ENCODE measurements at regions not wholly inside any gene's neighbourhood (a gene's known extent, or its start where the extent isn't known, plus 50 kb on each side); places are given as distances from the start of the nearest gene placed in this dataset.

DNA sequence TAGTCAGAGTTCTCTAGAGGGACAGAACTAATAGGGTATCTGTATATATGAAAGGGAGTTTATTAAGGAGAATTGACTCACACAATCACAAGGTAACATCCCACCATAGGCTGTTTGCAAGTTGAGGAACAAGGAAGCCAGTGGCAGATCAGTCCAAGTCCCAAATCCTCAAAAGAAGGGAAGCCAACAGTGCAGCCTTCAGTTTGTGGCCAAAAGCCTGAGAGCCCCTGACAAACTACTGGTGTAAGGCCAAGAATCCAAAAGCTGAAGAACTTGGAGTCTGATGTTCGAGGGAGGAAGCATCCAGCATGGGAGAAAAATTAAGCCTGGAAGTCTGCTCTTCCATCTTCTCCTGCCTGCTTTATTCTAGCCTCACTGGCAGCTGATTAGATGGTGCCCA, 1107.2 kb upstream of the CELF2 start:
- H3K4me3 ChIP-seq, result no peak overlapping the region
- TF ChIP-seq, protein P1, sequence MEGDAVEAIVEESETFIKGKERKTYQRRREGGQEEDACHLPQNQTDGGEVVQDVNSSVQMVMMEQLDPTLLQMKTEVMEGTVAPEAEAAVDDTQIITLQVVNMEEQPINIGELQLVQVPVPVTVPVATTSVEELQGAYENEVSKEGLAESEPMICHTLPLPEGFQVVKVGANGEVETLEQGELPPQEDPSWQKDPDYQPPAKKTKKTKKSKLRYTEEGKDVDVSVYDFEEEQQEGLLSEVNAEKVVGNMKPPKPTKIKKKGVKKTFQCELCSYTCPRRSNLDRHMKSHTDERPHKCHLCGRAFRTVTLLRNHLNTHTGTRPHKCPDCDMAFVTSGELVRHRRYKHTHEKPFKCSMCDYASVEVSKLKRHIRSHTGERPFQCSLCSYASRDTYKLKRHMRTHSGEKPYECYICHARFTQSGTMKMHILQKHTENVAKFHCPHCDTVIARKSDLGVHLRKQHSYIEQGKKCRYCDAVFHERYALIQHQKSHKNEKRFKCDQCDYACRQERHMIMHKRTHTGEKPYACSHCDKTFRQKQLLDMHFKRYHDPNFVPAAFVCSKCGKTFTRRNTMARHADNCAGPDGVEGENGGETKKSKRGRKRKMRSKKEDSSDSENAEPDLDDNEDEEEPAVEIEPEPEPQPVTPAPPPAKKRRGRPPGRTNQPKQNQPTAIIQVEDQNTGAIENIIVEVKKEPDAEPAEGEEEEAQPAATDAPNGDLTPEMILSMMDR (IDR thresholded peaks at IDR 0.05), result no peak
- TF ChIP-seq POLR2AphosphoS5 (IDR thresholded peaks at IDR 0.05) (no peak), EP300 (IDR thresholded peaks at IDR 0.05) (no peak), POLR2A (IDR thresholded peaks at IDR 0.05) (no peak)
- intact Hi-C loops (cut with DNase I), result no loop called here
- H3K36me3 ChIP-seq, result no peaks in the 10 kb centered on the region
- H3K27ac ChIP-seq, result no peak overlapping the region
- H3K4me1 ChIP-seq, result no peaks in the 10 kb centered on the region
- H3K27me3 ChIP-seq, result no peaks in the 10 kb centered on the region
- no peak for DNase-seq
- 60% methylated on average over 1 of the region's 1 CpG for WGBS, 2 donors
- H3K9me3 ChIP-seq, result peaks cover 0 to 4% (median 1%) of the 10 kb centered on the region in 4 donors

DNA sequence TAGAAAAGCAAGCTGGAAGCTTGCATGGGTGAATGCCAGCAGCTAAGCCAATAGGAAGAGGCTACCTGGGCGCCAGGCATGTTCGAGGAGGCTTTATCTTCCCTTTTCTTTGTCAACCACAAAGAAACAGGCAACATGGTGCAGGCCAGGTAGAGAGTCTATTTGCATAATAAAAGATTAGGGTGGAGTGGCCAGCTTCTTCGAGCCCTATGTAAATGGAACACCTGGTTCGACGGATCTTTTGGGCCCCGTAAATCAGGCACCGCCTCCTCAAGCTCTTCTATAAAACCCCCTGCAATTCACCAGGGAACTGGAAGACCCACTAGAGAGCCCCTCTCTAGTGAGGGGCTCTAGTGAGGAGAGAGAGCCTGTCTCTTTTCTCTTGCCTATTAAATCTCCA, 1106.2 kb upstream of the CELF2 start:
- no peaks in the 10 kb centered on the region for H3K36me3 ChIP-seq
- no peak overlapping the region for H3K27ac ChIP-seq
- DNase-seq, result no peak
- H3K4me3 ChIP-seq, result no peak overlapping the region
- no peak for TF ChIP-seq POLR2AphosphoS5 (IDR thresholded peaks at IDR 0.05)
- TF ChIP-seq, protein P1 (IDR thresholded peaks at IDR 0.05), result no peak
- no peak for TF ChIP-seq EP300 (IDR thresholded peaks at IDR 0.05)
- no peak for TF ChIP-seq POLR2A (IDR thresholded peaks at IDR 0.05)
- H3K9me3 ChIP-seq, result peaks cover 0 to 4% (median 1%) of the 10 kb centered on the region in 4 donors
- no peaks in the 10 kb centered on the region for H3K4me1 ChIP-seq
- intact Hi-C loops (cut with DNase I), result no loop called here
- no peaks in the 10 kb centered on the region for H3K27me3 ChIP-seq
- WGBS, 2 donors, result 70 to 74% methylated on average over 7 of the region's 7 CpGs

DNA sequence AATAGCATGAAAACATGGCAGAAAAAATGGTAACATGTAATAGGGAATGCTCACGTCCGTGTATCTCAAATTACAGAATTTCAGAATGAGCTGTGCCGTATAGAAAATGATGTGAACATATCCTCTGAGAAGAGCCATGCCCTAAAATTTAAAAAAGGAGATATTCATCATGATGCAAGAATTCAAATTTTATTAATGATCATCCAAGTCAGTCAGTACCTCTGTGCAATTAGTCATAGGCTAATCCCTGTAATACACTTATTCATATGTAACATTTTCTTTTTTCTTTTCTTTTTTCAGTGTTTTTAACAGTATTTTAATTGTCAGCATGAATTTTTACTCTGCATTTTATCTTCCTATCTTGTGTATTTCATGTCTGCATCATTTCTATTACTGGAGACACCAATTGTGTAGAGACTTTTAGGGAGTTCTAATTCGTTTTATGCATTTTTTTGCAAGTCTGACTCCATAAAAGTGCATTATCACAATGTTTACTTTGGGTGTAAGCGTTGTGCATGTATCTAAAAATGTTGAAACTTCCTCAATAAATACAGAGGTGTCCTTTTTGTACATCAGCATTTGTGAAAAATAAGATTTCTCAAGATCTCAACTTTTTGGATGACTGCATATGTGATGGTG, 1103.7 kb upstream of the CELF2 start:
- Histone ChIP-seq H3K27ac (no peak overlapping the region), H3K27me3 (no peaks in the 10 kb centered on the region), H3K4me1 (no peaks in the 10 kb centered on the region), H3K36me3 (no peaks in the 10 kb centered on the region), H3K9me3 (no peaks in the 10 kb centered on the region), H3K4me3 (no peak overlapping the region)
- DNase-seq, result no peak
- intact Hi-C loops (cut with DNase I), result no loop called here
- WGBS, 2 donors, result 51 to 57% methylated on average over 5 of the region's 5 CpGs
- no peak for TF ChIP-seq EP300 (IDR thresholded peaks at IDR 0.05)
- TF ChIP-seq POLR2AphosphoS5 (IDR thresholded peaks at IDR 0.05), result no peak
- TF ChIP-seq, protein P1 (IDR thresholded peaks at IDR 0.05), result no peak
- no peak for TF ChIP-seq POLR2A (IDR thresholded peaks at IDR 0.05)

DNA sequence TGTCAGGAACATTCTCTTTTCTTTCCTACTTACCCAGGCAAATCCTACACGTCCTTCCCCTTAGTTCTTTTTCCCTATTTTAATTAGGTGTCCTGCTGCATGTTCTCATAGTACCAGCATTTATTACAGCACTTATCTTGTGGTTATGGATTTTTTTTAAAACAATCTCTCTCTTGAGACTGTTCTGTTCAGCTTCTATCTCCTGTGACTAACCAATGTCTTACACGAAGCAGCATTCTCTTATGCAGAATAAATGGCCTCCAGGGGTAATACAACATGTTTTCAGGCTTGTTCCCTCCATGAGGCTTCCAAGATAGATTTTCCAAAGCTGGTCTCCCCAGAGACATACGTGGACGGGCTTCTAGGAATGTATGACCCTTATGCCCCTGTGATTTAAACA, 1096.1 kb upstream of the CELF2 start:
- no peaks in the 10 kb centered on the region for H3K4me1 ChIP-seq
- H3K27me3 ChIP-seq, result no peaks in the 10 kb centered on the region
- no peak overlapping the region for H3K4me3 ChIP-seq
- no peak overlapping the region for H3K27ac ChIP-seq
- intact Hi-C loops (cut with DNase I), result no loop called here
- DNase-seq, result no peak
- WGBS, 2 donors, result 57 to 62% methylated on average over 4 of the region's 4 CpGs
- TF ChIP-seq POLR2AphosphoS5 (IDR thresholded peaks at IDR 0.05), result no peak
- TF ChIP-seq, protein P1 (IDR thresholded peaks at IDR 0.05), result no peak
- TF ChIP-seq EP300 (IDR thresholded peaks at IDR 0.05), result no peak
- no peak for TF ChIP-seq POLR2A (IDR thresholded peaks at IDR 0.05)
- no peaks in the 10 kb centered on the region for H3K9me3 ChIP-seq
- H3K36me3 ChIP-seq, result no peaks in the 10 kb centered on the region
